ENCODE measurements at regions not wholly inside any gene's neighbourhood (a gene's known extent, or its start where the extent isn't known, plus 50 kb on each side); places are given as distances from the start of the nearest gene placed in this dataset.

GRCh38 chr15:69636169-69636915, 183.7 kb downstream of the RPLP1 start:
- Histone ChIP-seq H3K36me3 (ENCODE audit: control insufficient read depth in 4 of 4, insufficient read depth in 3 of 4, low read depth in 1 of 4, low read length in 3 of 4) (no peaks in the 10 kb centered on the region), H3K9ac (ENCODE audit: low read depth in 1 of 2, low read length in 2 of 2) (no peak overlapping the region), H3K27me3 (ENCODE audit: control insufficient read depth in 4 of 4, insufficient read depth in 4 of 4, low read length in 3 of 4) (no peaks in the 10 kb centered on the region), H3K4me1 (ENCODE audit: control insufficient read depth in 4 of 4, insufficient read depth in 4 of 4, low read length in 3 of 4) (no peaks in the 10 kb centered on the region), H3K4me3 (ENCODE audit: low read depth in 1 of 3, low read length in 3 of 3) (no peak overlapping the region), H3K27ac (ENCODE audit: low read depth in 1 of 2, low read length in 2 of 2) (no peak overlapping the region), H3K9me3 (ENCODE audit: control insufficient read depth in 4 of 4, low read length in 3 of 4) (peaks cover 0 to 3% (median under 1%) of the 10 kb centered on the region in 4 donors)
- 93% methylated on average over 10 of the region's 10 CpGs for WGBS
- TF ChIP-seq JUND (IDR thresholded peaks at IDR 0.05) (no peak), NR2F2 (IDR thresholded peaks at IDR 0.05) (no peak), TAF1 (conservative IDR thresholded peaks at IDR 0.05) (no peak), GABPA (IDR thresholded peaks at IDR 0.05 in 1 of 2, conservative IDR thresholded peaks at IDR 0.05 in 1 of 2) (no peak), HNF4A (conservative IDR thresholded peaks at IDR 0.05) (no peak), YY1 (IDR thresholded peaks at IDR 0.05) (no peak), ZBTB33 (IDR thresholded peaks at IDR 0.05) (no peak), RXRA (IDR thresholded peaks at IDR 0.05) (no peak), FOXA2 (IDR thresholded peaks at IDR 0.05) (no peak), FOXA1 (IDR thresholded peaks at IDR 0.05) (no peak), MAX (IDR thresholded peaks at IDR 0.05) (no peak)
- TF ChIP-seq, protein P1, sequence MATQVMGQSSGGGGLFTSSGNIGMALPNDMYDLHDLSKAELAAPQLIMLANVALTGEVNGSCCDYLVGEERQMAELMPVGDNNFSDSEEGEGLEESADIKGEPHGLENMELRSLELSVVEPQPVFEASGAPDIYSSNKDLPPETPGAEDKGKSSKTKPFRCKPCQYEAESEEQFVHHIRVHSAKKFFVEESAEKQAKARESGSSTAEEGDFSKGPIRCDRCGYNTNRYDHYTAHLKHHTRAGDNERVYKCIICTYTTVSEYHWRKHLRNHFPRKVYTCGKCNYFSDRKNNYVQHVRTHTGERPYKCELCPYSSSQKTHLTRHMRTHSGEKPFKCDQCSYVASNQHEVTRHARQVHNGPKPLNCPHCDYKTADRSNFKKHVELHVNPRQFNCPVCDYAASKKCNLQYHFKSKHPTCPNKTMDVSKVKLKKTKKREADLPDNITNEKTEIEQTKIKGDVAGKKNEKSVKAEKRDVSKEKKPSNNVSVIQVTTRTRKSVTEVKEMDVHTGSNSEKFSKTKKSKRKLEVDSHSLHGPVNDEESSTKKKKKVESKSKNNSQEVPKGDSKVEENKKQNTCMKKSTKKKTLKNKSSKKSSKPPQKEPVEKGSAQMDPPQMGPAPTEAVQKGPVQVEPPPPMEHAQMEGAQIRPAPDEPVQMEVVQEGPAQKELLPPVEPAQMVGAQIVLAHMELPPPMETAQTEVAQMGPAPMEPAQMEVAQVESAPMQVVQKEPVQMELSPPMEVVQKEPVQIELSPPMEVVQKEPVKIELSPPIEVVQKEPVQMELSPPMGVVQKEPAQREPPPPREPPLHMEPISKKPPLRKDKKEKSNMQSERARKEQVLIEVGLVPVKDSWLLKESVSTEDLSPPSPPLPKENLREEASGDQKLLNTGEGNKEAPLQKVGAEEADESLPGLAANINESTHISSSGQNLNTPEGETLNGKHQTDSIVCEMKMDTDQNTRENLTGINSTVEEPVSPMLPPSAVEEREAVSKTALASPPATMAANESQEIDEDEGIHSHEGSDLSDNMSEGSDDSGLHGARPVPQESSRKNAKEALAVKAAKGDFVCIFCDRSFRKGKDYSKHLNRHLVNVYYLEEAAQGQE (IDR thresholded peaks at IDR 0.05): no peak
- DNase-seq (ENCODE audit: low spot score): peak; percentile 9

DNA sequence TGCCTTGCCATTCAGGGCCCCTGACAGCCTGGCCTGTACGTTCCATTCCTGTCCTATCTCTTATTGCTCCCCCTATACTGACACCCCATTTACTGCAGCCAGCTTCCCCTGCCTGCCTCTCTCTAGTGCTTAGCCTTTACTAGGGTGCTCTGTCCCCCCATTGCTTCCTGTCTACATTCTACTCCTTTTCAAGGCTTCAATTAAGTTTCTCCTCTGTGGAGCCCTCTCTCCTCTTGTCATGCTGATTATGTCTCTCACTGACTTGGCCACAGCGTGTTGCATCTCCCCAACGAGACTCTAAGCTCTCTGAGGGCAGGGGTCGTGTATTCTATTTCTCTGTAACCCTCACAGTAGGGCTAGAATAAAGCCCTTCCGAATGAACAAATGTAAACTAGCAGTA, 185.2 kb downstream of the RPLP1 start:
- peak; percentile 8 for DNase-seq (ENCODE audit: low spot score)
- no peaks in the 10 kb centered on the region for H3K27me3 ChIP-seq (ENCODE audit: control insufficient read depth in 4 of 4, insufficient read depth in 4 of 4, low read length in 3 of 4)
- peaks cover 0 to 3% (median under 1%) of the 10 kb centered on the region in 4 donors for H3K9me3 ChIP-seq (ENCODE audit: control insufficient read depth in 4 of 4, low read length in 3 of 4)
- no peaks in the 10 kb centered on the region for H3K36me3 ChIP-seq (ENCODE audit: control insufficient read depth in 4 of 4, insufficient read depth in 3 of 4, low read depth in 1 of 4, low read length in 3 of 4)
- no peaks in the 10 kb centered on the region for H3K4me1 ChIP-seq (ENCODE audit: control insufficient read depth in 4 of 4, insufficient read depth in 4 of 4, low read length in 3 of 4)
- no peak overlapping the region for H3K27ac ChIP-seq (ENCODE audit: low read depth in 1 of 2, low read length in 2 of 2)
- H3K9ac ChIP-seq (ENCODE audit: low read depth in 1 of 2, low read length in 2 of 2): no peak overlapping the region
- WGBS: 91% methylated on average over 5 of the region's 5 CpGs
- no peak for TF ChIP-seq RAD21 (IDR thresholded peaks at IDR 0.05)
- no peak for TF ChIP-seq ATF3 (IDR thresholded peaks at IDR 0.05)
- TF ChIP-seq YY1 (IDR thresholded peaks at IDR 0.05): no peak
- TF ChIP-seq JUND (IDR thresholded peaks at IDR 0.05): no peak
- no peak for TF ChIP-seq ZBTB33 (IDR thresholded peaks at IDR 0.05)
- TF ChIP-seq CTCF (IDR thresholded peaks at IDR 0.05; ENCODE audit: low read depth, low read length, missing input control): no peak
- TF ChIP-seq GABPA (IDR thresholded peaks at IDR 0.05 in 1 of 2, conservative IDR thresholded peaks at IDR 0.05 in 1 of 2): no peak
- TF ChIP-seq NR2F2 (IDR thresholded peaks at IDR 0.05): no peak
- TF ChIP-seq, protein P1 (IDR thresholded peaks at IDR 0.05): no peak
- TF ChIP-seq MAX (IDR thresholded peaks at IDR 0.05): no peak
- no peak overlapping the region for H3K4me3 ChIP-seq (ENCODE audit: low read depth in 1 of 3, low read length in 3 of 3)

Data from liver (tissue), 8 donors.